Stimulated activated CD8-positive, alpha-beta memory T cell treated with anti-CD3 and anti-CD28 coated beads, Interleukin-2, amount 100 ng/mL, for 1 hour (primary cell): ENCODE measurements at regions not wholly inside any gene's neighbourhood (a gene's known extent, or its start where the extent isn't known, plus 50 kb on each side); places are given as distances from the start of the nearest gene placed in this dataset.
A peak's percentile ranks its signal among the peaks of the same experiment; 100 is the strongest.

Experiments
- DNase-seq, 2 donors: peaks; one replicate each; pipeline ENCODE4 v3.0.0-alpha.2; 2020; ENCODE audit warnings: low read depth in 2 of 2

- peak; percentile 3 to 15 for DNase-seq
Measured at GRCh38 chr13:73715114-73715910, 418.9 kb downstream of the KLF12 start.

GRCh38 chr13:73714522-73714921 lies 419.7 kb downstream of the KLF12 start:
- no peak for DNase-seq

GRCh38 chr13:73708393-73708985 lies 425.7 kb downstream of the KLF12 start:
- peak in 1 of 2 donors; percentile 22 for DNase-seq

GRCh38 chr13:73704587-73704986 lies 429.6 kb downstream of the KLF12 start:
- no peak for DNase-seq

- no peak for DNase-seq
Measured at GRCh38 chr13:73703606-73704005, 430.6 kb downstream of the KLF12 start.

- peak in 1 of 2 donors; percentile 24 for DNase-seq
Measured at GRCh38 chr13:73702419-73703071, 431.7 kb downstream of the KLF12 start.

GRCh38 chr13:73701160-73701559 lies 433.0 kb downstream of the KLF12 start:
- no peak for DNase-seq

GRCh38 chr13:73698859-73699258 lies 435.3 kb downstream of the KLF12 start:
- no peak for DNase-seq

GRCh38 chr13:73697166-73697565 lies 437.0 kb downstream of the KLF12 start:
- no peak for DNase-seq

GRCh38 chr13:73696713-73697112 lies 437.5 kb downstream of the KLF12 start:
- no peak for DNase-seq

GRCh38 chr13:73696271-73696670 lies 437.9 kb downstream of the KLF12 start:
- DNase-seq = no peak

- no peak for DNase-seq
Measured at GRCh38 chr13:73695325-73695724, 438.9 kb downstream of the KLF12 start.

- no peak for DNase-seq
Measured at GRCh38 chr13:73693215-73693614, 441.0 kb downstream of the KLF12 start.

- DNase-seq = no peak
Measured at GRCh38 chr13:73691891-73692290, 442.3 kb downstream of the KLF12 start.

- no peak for DNase-seq
Measured at GRCh38 chr13:73687929-73688328, 446.3 kb downstream of the KLF12 start.

- no peak for DNase-seq
Measured at GRCh38 chr13:73687087-73687486, 447.1 kb downstream of the KLF12 start.

GRCh38 chr13:73684750-73685149 lies 449.5 kb downstream of the KLF12 start:
- no peak for DNase-seq

GRCh38 chr13:73684286-73684685 lies 449.9 kb downstream of the KLF12 start:
- DNase-seq = no peak

- DNase-seq = no peak
Measured at GRCh38 chr13:73683746-73684145, 450.5 kb downstream of the KLF12 start.

GRCh38 chr13:73681779-73682178 lies 452.4 kb downstream of the KLF12 start:
- no peak for DNase-seq

GRCh38 chr13:73681015-73681414 lies 453.2 kb downstream of the KLF12 start:
- no peak for DNase-seq

GRCh38 chr13:73677048-73677601 lies 457.1 kb downstream of the KLF12 start:
- DNase-seq = no peak
